ENCODE measurements at regions not wholly inside any gene's neighbourhood (a gene's known extent, or its start where the extent isn't known, plus 50 kb on each side); places are given as distances from the start of the nearest gene placed in this dataset.

DNA sequence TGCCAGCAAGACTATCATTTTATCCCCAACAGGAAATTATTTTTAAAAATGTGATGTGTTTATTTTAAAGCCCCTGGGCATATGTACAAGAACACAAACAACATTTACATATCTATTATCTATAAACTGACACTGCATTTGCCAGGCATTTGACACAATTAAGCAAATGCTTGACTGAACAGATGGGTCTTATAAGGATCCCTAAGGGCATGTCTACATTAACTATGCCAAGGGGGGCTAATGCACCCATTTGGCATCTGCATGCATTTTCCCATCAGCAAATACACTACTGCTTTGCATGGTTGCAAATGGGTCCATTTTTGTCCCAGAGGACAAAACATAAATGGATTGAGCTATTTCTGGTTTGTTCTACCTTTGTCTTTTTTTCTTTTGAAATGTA, 884.8 kb upstream of the B3GALT2 start:
- ChIA-PET SMC1A (ENCODE audit: uncharacterized antibody, unreplicated experiment) (interaction anchor here (0.6 kb wide), 1 partner anchor 483 kb away, joined by 3 read pairs; no protein-coding TSS in a partner anchor), POLR2A (no interaction called here), RAD21 (ENCODE audit: unreplicated experiment) (no interaction called here), CTCF (no interaction called here)
- Histone ChIP-seq H3K4me3 (no peak overlapping the region), H3K4me2 (ENCODE audit: control insufficient read depth, insufficient read depth) (no peak overlapping the region), H3K27ac (ENCODE audit: control insufficient read depth, insufficient read depth) (no peak overlapping the region), H3K4me1 (ENCODE audit: control insufficient read depth, insufficient read depth, low read length) (no peaks in the 10 kb centered on the region), H2AFZ (ENCODE audit: control insufficient read depth, low read depth, low read length) (no peak overlapping the region), H3K9me3 (replicated peaks; ENCODE audit: control insufficient read depth, insufficient read depth, low read length) (no peaks in the 10 kb centered on the region), H3K27me3 (replicated peaks in 1 of 2; ENCODE audit: control insufficient read depth in 2 of 2, insufficient read depth in 2 of 2, low read length in 1 of 2) (no peaks in the 10 kb centered on the region), H3K9ac (ENCODE audit: control insufficient read depth, insufficient read depth, low read length) (no peak overlapping the region), H4K20me1 (ENCODE audit: control insufficient read depth, insufficient read depth) (no peaks in the 10 kb centered on the region), H3K36me3 (ENCODE audit: control insufficient read depth in 2 of 2, insufficient read depth in 2 of 2, low read length in 1 of 2) (no peaks in the 10 kb centered on the region), H3K79me2 (ENCODE audit: control insufficient read depth, insufficient read depth, low read length) (no peaks in the 10 kb centered on the region)
- no peak for ATAC-seq
- no TSS peak for BruUV-seq (replicated peaks)
- intact Hi-C loops (cut with micrococcal nuclease; ENCODE audit: unreplicated experiment): no loop called here
- DNase-seq (ENCODE audit: low read depth, low spot score): no peak
- no peak for FAIRE-seq
- in situ Hi-C loops (cut with MboI): no loop called here
- no peak for TF ChIP-seq SMAD1 (IDR thresholded peaks at IDR 0.05; ENCODE audit: low read depth, partially characterized antibody)
- TF ChIP-seq BMI1 (IDR thresholded peaks at IDR 0.05; ENCODE audit: borderline replicate concordance): no peak
- no peak for TF ChIP-seq CREB1 (IDR thresholded peaks at IDR 0.05; ENCODE audit: low read depth)
- TF ChIP-seq, protein P1, sequence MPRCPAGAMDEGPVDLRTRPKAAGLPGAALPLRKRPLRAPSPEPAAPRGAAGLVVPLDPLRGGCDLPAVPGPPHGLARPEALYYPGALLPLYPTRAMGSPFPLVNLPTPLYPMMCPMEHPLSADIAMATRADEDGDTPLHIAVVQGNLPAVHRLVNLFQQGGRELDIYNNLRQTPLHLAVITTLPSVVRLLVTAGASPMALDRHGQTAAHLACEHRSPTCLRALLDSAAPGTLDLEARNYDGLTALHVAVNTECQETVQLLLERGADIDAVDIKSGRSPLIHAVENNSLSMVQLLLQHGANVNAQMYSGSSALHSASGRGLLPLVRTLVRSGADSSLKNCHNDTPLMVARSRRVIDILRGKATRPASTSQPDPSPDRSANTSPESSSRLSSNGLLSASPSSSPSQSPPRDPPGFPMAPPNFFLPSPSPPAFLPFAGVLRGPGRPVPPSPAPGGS (IDR thresholded peaks at IDR 0.05; ENCODE audit: borderline replicate concordance, insufficient read depth, low read depth, low read length, poor library complexity, severe bottlenecking): no peak
- no peak for TF ChIP-seq ATF7 (IDR thresholded peaks at IDR 0.05; ENCODE audit: low read depth)
- no peak for TF ChIP-seq RBBP5 (conservative IDR thresholded peaks at IDR 0.05)
- TF ChIP-seq NRF1 (conservative IDR thresholded peaks at IDR 0.05; ENCODE audit: low read depth, low read length): no peak
- TF ChIP-seq TCF12 (IDR thresholded peaks at IDR 0.05; ENCODE audit: low read depth, low read length): no peak
- TF ChIP-seq MLLT1 (IDR thresholded peaks at IDR 0.05): no peak
- no peak for TF ChIP-seq SMARCA5 (IDR thresholded peaks at IDR 0.05)
- TF ChIP-seq CUX1 (IDR thresholded peaks at IDR 0.05; ENCODE audit: insufficient replicate concordance, low read depth, low read length): no peak
- TF ChIP-seq ASH2L (IDR thresholded peaks at IDR 0.05; ENCODE audit: borderline replicate concordance, low read depth): no peak
- TF ChIP-seq, protein P2, sequence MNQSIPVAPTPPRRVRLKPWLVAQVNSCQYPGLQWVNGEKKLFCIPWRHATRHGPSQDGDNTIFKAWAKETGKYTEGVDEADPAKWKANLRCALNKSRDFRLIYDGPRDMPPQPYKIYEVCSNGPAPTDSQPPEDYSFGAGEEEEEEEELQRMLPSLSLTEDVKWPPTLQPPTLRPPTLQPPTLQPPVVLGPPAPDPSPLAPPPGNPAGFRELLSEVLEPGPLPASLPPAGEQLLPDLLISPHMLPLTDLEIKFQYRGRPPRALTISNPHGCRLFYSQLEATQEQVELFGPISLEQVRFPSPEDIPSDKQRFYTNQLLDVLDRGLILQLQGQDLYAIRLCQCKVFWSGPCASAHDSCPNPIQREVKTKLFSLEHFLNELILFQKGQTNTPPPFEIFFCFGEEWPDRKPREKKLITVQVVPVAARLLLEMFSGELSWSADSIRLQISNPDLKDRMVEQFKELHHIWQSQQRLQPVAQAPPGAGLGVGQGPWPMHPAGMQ (IDR thresholded peaks at IDR 0.05; ENCODE audit: borderline replicate concordance): no peak
- TF ChIP-seq ZNF217 (IDR thresholded peaks at IDR 0.05): no peak
- no peak for TF ChIP-seq PAX5 (IDR thresholded peaks at IDR 0.05; ENCODE audit: borderline replicate concordance, low read depth, low read length)
- no peak for TF ChIP-seq SREBF1 (IDR thresholded peaks at IDR 0.05; ENCODE audit: low read length)
